OCI-LY7 (cell line): ENCODE measurements at regions not wholly inside any gene's neighbourhood (a gene's known extent, or its start where the extent isn't known, plus 50 kb on each side); places are given as distances from the start of the nearest gene placed in this dataset.

Source experiments
- CTCF ChIP-seq: fragments of 200-600 bp; sonication (generic); conservative IDR thresholded peaks from 2 replicates; pipeline ENCODE4 v1.5.1; 2014; ENCODE audit warnings: mild to moderate bottlenecking, antibody characterized with exemption, low read length, moderate library complexity, mixed read lengths
- EZH2phosphoT487 ChIP-seq: fragments of 200-600 bp; sonication (generic); IDR thresholded peaks from 2 replicates; pipeline ENCODE4 v1.6.1; 2018; ENCODE audit warnings: low read depth, borderline replicate concordance, mild to moderate bottlenecking, mixed run types, antibody characterized with exemption, low read length, moderate library complexity, mixed read lengths

GRCh38 chr17:63223212-63223911, 222.7 kb downstream of the CYB561 start:
- TF ChIP-seq CTCF, result no peak
- TF ChIP-seq EZH2phosphoT487, result no peak
